GM12891 (cell line): ENCODE measurements at regions not wholly inside any gene's neighbourhood (a gene's known extent, or its start where the extent isn't known, plus 50 kb on each side); places are given as distances from the start of the nearest gene placed in this dataset.

Experiments used
- POLR2A ChIP-seq: IDR thresholded peaks from 2 replicates; pipeline ENCODE4 v1.6.1; 2011; ENCODE audit warnings: low read depth, low read length, control low read depth
- POLR2AphosphoS5 ChIP-seq: IDR thresholded peaks from 2 replicates; pipeline ENCODE4 v1.6.1; 2011; ENCODE audit warnings: low read depth, low read length, control low read depth
- TAF1 ChIP-seq: IDR thresholded peaks from 2 replicates; pipeline ENCODE4 v1.6.1; 2011; ENCODE audit warnings: low read depth, low read length, control low read depth

DNA sequence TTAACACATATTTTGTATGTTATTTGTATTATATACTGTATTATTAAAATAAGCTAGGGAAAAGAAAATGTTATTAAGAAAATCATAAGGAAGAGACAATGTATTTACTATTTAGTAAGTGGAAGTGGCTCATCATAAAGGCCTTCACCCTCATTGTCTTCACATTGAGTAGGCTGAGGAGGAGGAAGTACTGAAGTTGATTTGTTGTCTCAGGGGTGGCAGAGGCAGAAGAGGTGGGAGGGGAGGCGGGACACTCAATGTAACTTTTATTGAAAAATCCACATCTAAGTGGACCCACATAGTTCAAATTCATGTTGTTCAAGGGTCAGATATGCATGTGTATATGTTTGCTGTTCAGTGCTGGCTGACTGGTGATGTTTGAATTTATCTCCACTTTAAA, 210.2 kb upstream of the CITED2 start:
- TF ChIP-seq POLR2A: no peak
- no peak for TF ChIP-seq TAF1
- no peak for TF ChIP-seq POLR2AphosphoS5
